Adrenal gland (tissue), 9 donors: ENCODE measurements at regions not wholly inside any gene's neighbourhood (a gene's known extent, or its start where the extent isn't known, plus 50 kb on each side); places are given as distances from the start of the nearest gene placed in this dataset.

Experiments
- DNase-seq, 7 donors: peaks; one replicate each; pipeline ENCODE4 v3.0.0-alpha.2; 2019 to 2020
- H3K27ac ChIP-seq, 5 donors: fragments of 200-600 bp; sonication (generic) in 4 of 5; 1 replicate in 3 of 5; 2 replicates in 2 of 5; pipeline versions ENCODE4 v1.5.1 to v1.8.0; 2016 to 2020; ENCODE audit warnings: mild to moderate bottlenecking in 1 of 5
- H3K27me3 ChIP-seq: fragments of 200-600 bp; 2 replicates; pipeline ENCODE4 v1.8.0; 2021
- H3K36me3 ChIP-seq, 2 donors: fragments of 200-600 bp; replicated peaks in 1 of 2; 1 replicate in 1 of 2; 2 replicates in 1 of 2; pipeline versions ENCODE4 v1.5.1 to v1.8.0; 2018 to 2022
- H3K4me1 ChIP-seq, 2 donors: fragments of 200-600 bp; replicated peaks in 1 of 2; 1 replicate in 1 of 2; 2 replicates in 1 of 2; pipeline versions ENCODE4 v1.5.1 to v1.8.0; 2018 to 2021
- H3K4me3 ChIP-seq, 4 donors: fragments of 200-600 bp; sonication (generic) in 3 of 4; one replicate each; pipeline ENCODE4 v1.5.1; 2016 to 2018
- H3K9me3 ChIP-seq, 3 donors: fragments of 200-600 bp; sonication (generic) in 1 of 3; replicated peaks in 1 of 3; 1 replicate in 2 of 3; 2 replicates in 1 of 3; pipeline versions ENCODE4 v1.5.1 to v1.8.0; 2016 to 2021
- POLR2A ChIP-seq, 2 donors: fragments of 450-650 bp; IDR thresholded peaks; one replicate each; pipeline ENCODE4 v1.6.1; 2017; ENCODE audit warnings: antibody characterized with exemption in 2 of 2, mild to moderate bottlenecking in 2 of 2, moderate library complexity in 1 of 2
- WGBS, 4 donors: extraction: QIAGEN DNeasy Blood & Tissue Kit in 2 of 4; methylation state at CpG; one replicate each; pipeline versions ENCODE4 v1.1.5 to v1.1.7; 2013 to 2017; 5-methylcytosine and 5-hydroxymethylcytosine counted together
- intact Hi-C, 2 donors: fragments of 100-400 bp; cut with DNase I; formaldehyde crosslinking; loops; one replicate each; pipeline versions ENCODE4 v1.14.1 to v1.15.0; 2022 to 2023
- TF ChIP-seq, protein P1 (sequence below), 6 experiments: fragments of 450-650 bp in 4 of 6; fragments of 200-600 bp in 2 of 6; sonication (generic) in 1 of 6; IDR thresholded peaks; 1 replicate in 5 of 6; 2 replicates in 1 of 6; pipeline versions ENCODE4 v1.5.1 to v1.8.0; 2016 to 2021; ENCODE audit warnings: antibody characterized with exemption in 6 of 6, mild to moderate bottlenecking in 2 of 6, moderate library complexity in 1 of 6
- donor health status: healthy with polysubstance abuse.
- donor health status: Bipolar disorder and iron deficiency.
- donor health status: DM: yes; HTN: yes; CAD: no.
- donor health status: DM: no; HTN: no; CAD: no.
- donor health status: DM: no; HTN: no; CAD: no.

DNA sequence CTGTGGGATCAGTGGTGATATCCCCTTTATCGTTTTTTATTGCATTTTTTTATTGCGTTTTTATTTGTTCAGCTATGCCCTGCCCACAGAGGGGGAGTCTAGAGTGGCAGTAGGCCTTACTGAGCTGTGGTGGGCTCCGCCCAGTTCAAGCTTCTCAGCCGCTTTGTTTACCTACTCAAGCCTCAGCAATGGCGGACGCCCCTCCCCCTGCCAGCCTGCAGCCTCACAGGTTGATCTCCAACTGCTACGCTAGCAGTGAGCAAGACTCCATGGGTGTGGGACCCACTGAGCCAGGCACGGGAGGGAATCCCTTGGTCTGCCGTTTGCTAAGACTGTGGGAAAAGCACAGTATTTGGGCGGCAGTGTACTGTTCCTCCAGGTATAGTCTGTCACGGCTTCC is 500.6 kb upstream of the MCTP2 start:
- Histone ChIP-seq H3K27me3 (no peaks in the 10 kb centered on the region), H3K4me1 (no peaks in the 10 kb centered on the region), H3K4me3 (no peak overlapping the region), H3K9me3 (no peaks in the 10 kb centered on the region), H3K36me3 (no peaks in the 10 kb centered on the region), H3K27ac (no peak overlapping the region)
- intact Hi-C loops: no loop called here
- WGBS, 4 donors: 83 to 90% (median 83%) methylated on average over 10 to 11 of the region's 11 CpGs
- DNase-seq: no peak
- TF ChIP-seq, protein P1, sequence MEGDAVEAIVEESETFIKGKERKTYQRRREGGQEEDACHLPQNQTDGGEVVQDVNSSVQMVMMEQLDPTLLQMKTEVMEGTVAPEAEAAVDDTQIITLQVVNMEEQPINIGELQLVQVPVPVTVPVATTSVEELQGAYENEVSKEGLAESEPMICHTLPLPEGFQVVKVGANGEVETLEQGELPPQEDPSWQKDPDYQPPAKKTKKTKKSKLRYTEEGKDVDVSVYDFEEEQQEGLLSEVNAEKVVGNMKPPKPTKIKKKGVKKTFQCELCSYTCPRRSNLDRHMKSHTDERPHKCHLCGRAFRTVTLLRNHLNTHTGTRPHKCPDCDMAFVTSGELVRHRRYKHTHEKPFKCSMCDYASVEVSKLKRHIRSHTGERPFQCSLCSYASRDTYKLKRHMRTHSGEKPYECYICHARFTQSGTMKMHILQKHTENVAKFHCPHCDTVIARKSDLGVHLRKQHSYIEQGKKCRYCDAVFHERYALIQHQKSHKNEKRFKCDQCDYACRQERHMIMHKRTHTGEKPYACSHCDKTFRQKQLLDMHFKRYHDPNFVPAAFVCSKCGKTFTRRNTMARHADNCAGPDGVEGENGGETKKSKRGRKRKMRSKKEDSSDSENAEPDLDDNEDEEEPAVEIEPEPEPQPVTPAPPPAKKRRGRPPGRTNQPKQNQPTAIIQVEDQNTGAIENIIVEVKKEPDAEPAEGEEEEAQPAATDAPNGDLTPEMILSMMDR (IDR thresholded peaks at IDR 0.05): no peak
- no peak for TF ChIP-seq POLR2A (IDR thresholded peaks at IDR 0.05)

DNA sequence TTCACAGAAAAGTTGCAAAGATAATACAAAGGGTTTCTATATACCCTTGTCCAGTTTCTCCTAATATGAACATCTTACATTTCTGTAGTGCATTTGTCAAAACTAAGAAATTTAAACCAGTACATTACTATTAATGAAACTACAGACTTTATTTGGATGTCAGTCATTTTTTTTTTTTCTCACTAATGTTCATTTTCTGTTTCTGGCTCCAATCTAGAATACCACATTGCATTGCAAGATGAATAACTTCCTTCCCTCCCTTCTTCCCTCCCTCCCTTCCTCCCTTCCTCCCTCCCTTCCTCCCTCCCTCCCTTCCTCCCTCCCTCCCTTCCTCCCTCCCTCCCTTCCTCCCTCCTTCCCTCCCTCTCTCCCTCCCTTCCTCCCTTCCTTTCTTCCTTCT is 509.2 kb upstream of the MCTP2 start:
- H3K36me3 ChIP-seq: no peaks in the 10 kb centered on the region
- TF ChIP-seq, protein P1 (IDR thresholded peaks at IDR 0.05): no peak
- no peak for TF ChIP-seq POLR2A (IDR thresholded peaks at IDR 0.05)
- no peaks in the 10 kb centered on the region for H3K4me1 ChIP-seq
- H3K27me3 ChIP-seq: no peaks in the 10 kb centered on the region
- peaks cover 0 to 6% (median 0%) of the 10 kb centered on the region in 3 donors for H3K9me3 ChIP-seq
- H3K27ac ChIP-seq: no peak overlapping the region
- no peak for DNase-seq
- no peak overlapping the region for H3K4me3 ChIP-seq
- intact Hi-C loops: no loop called here

DNA sequence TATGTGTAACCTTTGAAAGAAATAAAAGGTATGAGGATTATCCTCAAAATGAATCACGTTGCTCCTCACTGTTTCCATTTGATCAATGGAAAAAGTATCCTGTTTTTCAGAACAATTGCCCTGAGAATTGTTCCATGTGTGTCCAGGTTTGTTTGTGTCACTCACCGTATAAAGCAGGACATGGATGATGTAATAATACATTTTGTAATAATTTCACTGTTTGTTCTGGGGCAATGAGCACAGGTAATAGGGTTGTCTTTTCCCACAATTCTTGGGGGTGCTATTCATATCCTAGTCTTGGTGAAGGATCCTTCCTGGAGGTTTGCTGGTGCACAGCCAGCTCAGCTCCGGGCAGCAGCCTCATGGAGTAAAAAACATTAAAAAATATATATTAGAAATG is 510.8 kb upstream of the MCTP2 start:
- Histone ChIP-seq H3K4me1 (no peaks in the 10 kb centered on the region), H3K36me3 (no peaks in the 10 kb centered on the region), H3K27me3 (no peaks in the 10 kb centered on the region), H3K9me3 (peaks cover 0 to 6% (median 0%) of the 10 kb centered on the region in 3 donors), H3K4me3 (no peak overlapping the region), H3K27ac (no peak overlapping the region)
- no peak for DNase-seq
- intact Hi-C loops: no loop called here
- TF ChIP-seq POLR2A (IDR thresholded peaks at IDR 0.05): no peak
- TF ChIP-seq, protein P1 (IDR thresholded peaks at IDR 0.05): no peak
- 72 to 78% (median 77%) methylated on average over 3 of the region's 3 CpGs for WGBS, 4 donors

DNA sequence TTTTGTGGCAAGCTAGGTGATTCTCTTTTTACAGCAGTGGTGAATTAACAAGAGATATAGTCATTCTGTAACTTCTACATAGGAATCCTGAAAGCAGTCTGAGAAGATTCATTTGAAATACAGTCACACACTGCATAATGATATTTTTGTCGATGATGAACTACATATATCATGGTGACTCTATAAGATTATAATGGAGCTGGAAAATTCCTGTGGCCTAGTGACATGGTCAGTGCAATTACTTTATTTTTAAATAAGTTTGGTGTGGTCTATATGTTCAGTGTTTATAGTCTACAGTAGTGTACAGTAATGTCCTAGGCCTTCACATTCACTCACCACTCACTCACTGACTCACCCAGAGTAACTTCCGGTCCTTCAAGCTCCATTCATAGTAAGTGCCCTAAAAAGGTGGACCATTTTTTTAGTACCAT is 511.4 kb upstream of the MCTP2 start:
- Histone ChIP-seq H3K9me3 (peaks cover 0 to 6% (median 0%) of the 10 kb centered on the region in 3 donors), H3K36me3 (no peaks in the 10 kb centered on the region), H3K4me3 (no peak overlapping the region), H3K27ac (no peak overlapping the region), H3K27me3 (no peaks in the 10 kb centered on the region), H3K4me1 (no peaks in the 10 kb centered on the region)
- DNase-seq: no peak
- WGBS, 4 donors: 90 to 100% (median 95%) methylated on average over 2 of the region's 2 CpGs
- intact Hi-C loops: no loop called here
- TF ChIP-seq, protein P1 (IDR thresholded peaks at IDR 0.05): no peak
